ENCODE measurements at regions not wholly inside any gene's neighbourhood (a gene's known extent, or its start where the extent isn't known, plus 50 kb on each side); places are given as distances from the start of the nearest gene placed in this dataset.

- no peak for TF ChIP-seq CTCF (IDR thresholded peaks at IDR 0.05; ENCODE audit: poor library complexity, severe bottlenecking)
- TF ChIP-seq EZH2 (IDR thresholded peaks at IDR 0.05; ENCODE audit: borderline replicate concordance, insufficient read depth, low read length, poor library complexity, severe bottlenecking): no peak
- no peak for TF ChIP-seq TAF1 (IDR thresholded peaks at IDR 0.05; ENCODE audit: low read depth)
- TF ChIP-seq POLR2AphosphoS5 (IDR thresholded peaks at IDR 0.05): no peak
- no peak for TF ChIP-seq SMC3 (conservative IDR thresholded peaks at IDR 0.05; ENCODE audit: poor library complexity)
- TF ChIP-seq EP300 (conservative IDR thresholded peaks at IDR 0.05; ENCODE audit: poor library complexity, severe bottlenecking): no peak
These were observed 637.0 kb downstream of the COL12A1 start for GRCh38 chr6:74568861-74569260.

All from neural cell (in vitro differentiated cells).